Natural killer cell (primary cell): ENCODE measurements at regions not wholly inside any gene's neighbourhood (a gene's known extent, or its start where the extent isn't known, plus 50 kb on each side); places are given as distances from the start of the nearest gene placed in this dataset.

Source experiments
- ATAC-seq, 3 donors: fragments of 150-1000 bp in 2 of 3; fragments of 200-7000 bp in 1 of 3; cut with Tn5 transposase; 1 replicate in 1 of 3; 2 replicates in 2 of 3; pipeline ENCODE4 v1.10.0; 2021; ENCODE audit warnings: mild to moderate bottlenecking in 2 of 3, moderate library complexity in 2 of 3
- DNase-seq, 2 donors: peaks; one replicate each; pipeline versions ENCODE4 v3.0.0 to v3.0.0-alpha.2; 2013 to 2021; ENCODE audit warnings: mixed read lengths in 1 of 2
- H3K27ac ChIP-seq: one replicate; pipeline ENCODE4 v1.5.1; 2013; ENCODE audit warnings: mild to moderate bottlenecking, low read length
- H3K27me3 ChIP-seq: one replicate; pipeline ENCODE4 v1.6.1; 2013; ENCODE audit warnings: low read length; ENCODE audit not compliant: control insufficient read depth, insufficient read depth
- H3K36me3 ChIP-seq: one replicate; pipeline ENCODE4 v1.6.1; 2013; ENCODE audit warnings: low read length; ENCODE audit not compliant: control insufficient read depth, insufficient read depth
- H3K4me1 ChIP-seq: one replicate; pipeline ENCODE4 v1.6.1; 2013; ENCODE audit warnings: low read length; ENCODE audit not compliant: control insufficient read depth, insufficient read depth
- H3K4me3 ChIP-seq: one replicate; pipeline ENCODE4 v1.5.1; 2013; ENCODE audit warnings: low read length
- H3K9me3 ChIP-seq: one replicate; pipeline ENCODE4 v1.6.1; 2013; ENCODE audit warnings: low read length; ENCODE audit not compliant: control insufficient read depth, insufficient read depth
- H3K27ac Mint-ChIP-seq, 2 donors: one replicate each; pipeline ENCODE4 v1.8.0; 2022; ENCODE audit warnings: mild to moderate bottlenecking in 2 of 2, mixed read lengths in 2 of 2, moderate library complexity in 1 of 2
- H3K27me3 Mint-ChIP-seq, 2 donors: one replicate each; pipeline ENCODE4 v1.8.0; 2022; ENCODE audit warnings: low read depth in 2 of 2, mixed read lengths in 2 of 2
- H3K36me3 Mint-ChIP-seq: one replicate; pipeline ENCODE4 v1.8.0; 2022; ENCODE audit warnings: mixed read lengths
- H3K4me1 Mint-ChIP-seq, 2 donors: one replicate each; pipeline ENCODE4 v1.8.0; 2022; ENCODE audit warnings: mixed read lengths in 2 of 2
- H3K4me3 Mint-ChIP-seq: one replicate; pipeline ENCODE4 v1.8.0; 2022; ENCODE audit warnings: mild to moderate bottlenecking, moderate library complexity, mixed read lengths
- H3K9me3 Mint-ChIP-seq, 2 donors: one replicate each; pipeline ENCODE4 v1.8.0; 2022; ENCODE audit warnings: mixed read lengths in 2 of 2
- CTCF ChIP-seq: fragments of 200-600 bp; IDR thresholded peaks from one replicate; pipeline ENCODE4 v1.8.0; 2022; ENCODE audit warnings: antibody characterized with exemption
- WGBS: methylation state at CpG from one replicate; pipeline ENCODE4 v1.1.7; 2013; ENCODE audit warnings: missing lambda C conversion rate; ENCODE audit not compliant: insufficient coverage; 5-methylcytosine and 5-hydroxymethylcytosine counted together
- intact Hi-C: fragments of 100-400 bp; cut with micrococcal nuclease; formaldehyde crosslinking; loops from one replicate; pipeline ENCODE4 v1.14.2; 2022

DNA sequence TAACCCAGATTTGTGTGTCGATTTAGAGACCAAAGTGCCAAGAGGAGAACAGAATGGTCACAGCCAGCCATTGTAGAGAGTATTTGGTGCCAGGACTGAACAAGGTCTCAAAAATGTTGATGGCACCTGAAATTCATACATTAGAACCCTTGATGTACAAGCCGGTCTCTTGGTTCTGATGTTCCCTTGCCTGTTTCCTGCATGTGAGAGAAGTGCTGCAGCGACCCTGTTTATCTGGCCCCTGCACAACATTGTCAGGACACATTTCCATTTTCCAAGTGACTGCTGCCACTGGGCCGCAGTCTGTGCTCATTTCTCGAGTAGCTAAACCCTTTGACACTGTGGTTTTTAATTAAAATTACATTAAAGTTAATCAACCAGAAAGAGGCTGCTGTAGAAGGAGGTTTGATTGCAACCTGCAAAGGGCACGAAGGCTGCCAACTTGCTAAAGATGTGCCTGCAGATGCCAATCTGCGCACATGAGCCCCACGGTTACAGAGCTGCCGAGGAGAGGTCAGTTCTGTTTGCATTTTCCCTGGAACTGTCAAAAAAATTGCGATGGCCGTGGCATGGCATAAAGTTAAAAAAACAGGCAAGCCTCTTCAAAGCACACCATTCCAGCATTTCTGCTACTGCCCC, 136.4 kb upstream of the CMC1 start:
- Mint-ChIP-seq H3K27me3 (peaks cover 0 to 5% of the 10 kb centered on the region in 2 donors), H3K27ac (no peak overlapping the region), H3K9me3 (peaks cover 4 to 7% of the 10 kb centered on the region in 2 donors), H3K36me3 (peaks cover 12% of the 10 kb centered on the region), H3K4me1 (no peaks in the 10 kb centered on the region), H3K4me3 (no peak overlapping the region)
- no peaks in the 10 kb centered on the region for H3K9me3 ChIP-seq
- H3K4me1 ChIP-seq, result no peaks in the 10 kb centered on the region
- H3K4me3 ChIP-seq, result no peak overlapping the region
- intact Hi-C loops, result no loop called here
- DNase-seq, result no peak
- TF ChIP-seq CTCF, result no peak
- H3K27ac ChIP-seq, result no peak overlapping the region
- no peak for ATAC-seq
- H3K36me3 ChIP-seq, result no peaks in the 10 kb centered on the region
- WGBS, result 92% methylated on average over 11 of the region's 11 CpGs
- no peaks in the 10 kb centered on the region for H3K27me3 ChIP-seq

GRCh38 chr3:28109829-28110228, 131.6 kb upstream of the CMC1 start:
- Mint-ChIP-seq H3K4me3 (no peak overlapping the region), H3K9me3 (no peaks in the 10 kb centered on the region), H3K27ac (no peak overlapping the region), H3K27me3 (peaks cover 0 to 3% of the 10 kb centered on the region in 2 donors), H3K4me1 (peaks cover 0 to under 1% of the 10 kb centered on the region in 2 donors), H3K36me3 (no peaks in the 10 kb centered on the region)
- no peaks in the 10 kb centered on the region for H3K36me3 ChIP-seq
- H3K27ac ChIP-seq, result no peak overlapping the region
- ATAC-seq, result no peak
- WGBS, result 89% methylated on average over 1 of the region's 2 CpGs
- no peak for DNase-seq
- no peaks in the 10 kb centered on the region for H3K9me3 ChIP-seq
- no peak for TF ChIP-seq CTCF
- H3K4me3 ChIP-seq, result no peak overlapping the region
- no peaks in the 10 kb centered on the region for H3K27me3 ChIP-seq
- H3K4me1 ChIP-seq, result peaks cover 2% of the 10 kb centered on the region
- intact Hi-C loops, result no loop called here

DNA sequence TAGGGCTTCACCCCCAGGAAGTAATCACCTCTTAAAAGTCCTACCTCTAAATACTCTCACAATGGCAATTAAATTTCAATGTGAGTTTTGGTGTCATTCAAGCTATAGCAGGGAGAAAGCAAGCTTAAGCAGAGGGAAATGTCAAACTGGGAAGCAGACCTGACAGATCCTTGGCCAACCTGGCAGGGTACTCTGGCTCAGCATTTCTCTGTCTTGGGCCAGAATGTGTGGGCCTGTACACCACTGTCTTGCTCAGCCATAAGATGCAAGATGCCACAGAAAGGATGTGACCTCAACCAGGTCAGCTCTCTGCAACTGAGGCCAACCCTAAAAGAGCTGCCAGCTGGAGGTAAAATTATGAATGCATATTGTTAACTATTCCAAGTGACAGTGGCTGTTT, 130.6 kb upstream of the CMC1 start:
- H3K4me3 ChIP-seq, result no peak overlapping the region
- ATAC-seq, result no peak
- H3K27ac Mint-ChIP-seq, result no peak overlapping the region
- no peak overlapping the region for H3K27ac ChIP-seq
- no peaks in the 10 kb centered on the region for H3K9me3 Mint-ChIP-seq
- no peak for TF ChIP-seq CTCF
- H3K4me3 Mint-ChIP-seq, result no peak overlapping the region
- no peaks in the 10 kb centered on the region for H3K36me3 ChIP-seq
- H3K4me1 Mint-ChIP-seq, result peaks cover 0 to 5% of the 10 kb centered on the region in 2 donors
- peaks cover 5% of the 10 kb centered on the region for H3K4me1 ChIP-seq
- H3K9me3 ChIP-seq, result no peaks in the 10 kb centered on the region
- H3K27me3 Mint-ChIP-seq, result peaks cover 0 to 3% of the 10 kb centered on the region in 2 donors
- no peaks in the 10 kb centered on the region for H3K27me3 ChIP-seq
- intact Hi-C loops, result no loop called here
- no peaks in the 10 kb centered on the region for H3K36me3 Mint-ChIP-seq
- DNase-seq, result no peak

GRCh38 chr3:28114893-28115292, 126.5 kb upstream of the CMC1 start:
- H3K4me1 Mint-ChIP-seq, result peaks cover 0 to 5% of the 10 kb centered on the region in 2 donors
- H3K27ac Mint-ChIP-seq, result no peak overlapping the region

More at GRCh38 chr3:28114893-28115292, 126.5 kb upstream of the CMC1 start:
- Mint-ChIP-seq H3K27me3 (peaks cover 0 to 7% of the 10 kb centered on the region in 2 donors), H3K9me3 (no peaks in the 10 kb centered on the region), H3K4me3 (no peak overlapping the region), H3K36me3 (no peaks in the 10 kb centered on the region)
- peaks cover 5% of the 10 kb centered on the region for H3K4me1 ChIP-seq
- no peaks in the 10 kb centered on the region for H3K9me3 ChIP-seq
- DNase-seq (no peak), ATAC-seq (no peak)
- H3K4me3 ChIP-seq, result no peak overlapping the region
- intact Hi-C loops, result no loop called here
- no peaks in the 10 kb centered on the region for H3K36me3 ChIP-seq
- no peaks in the 10 kb centered on the region for H3K27me3 ChIP-seq
- no peak for TF ChIP-seq CTCF
- no peak overlapping the region for H3K27ac ChIP-seq
- WGBS, result 77% methylated on average over 4 of the region's 4 CpGs
